SK-N-SH treated with all-trans-retinoic acid at 6 μM for 48 hours (cell line): ENCODE measurements at regions not wholly inside any gene's neighbourhood (a gene's known extent, or its start where the extent isn't known, plus 50 kb on each side); places are given as distances from the start of the nearest gene placed in this dataset.

Source experiments
- ATAC-seq: fragments of 200-7000 bp; cut with Tn5 transposase; 3 replicates; pipeline ENCODE4 v1.9.1; 2020; ENCODE audit warnings: mild to moderate bottlenecking, moderate library complexity
- ARNTL ChIP-seq: fragments of 450-650 bp; formaldehyde crosslinking; IDR thresholded peaks from 2 replicates; pipeline ENCODE4 v1.5.0; 2020; ENCODE audit warnings: low read depth, mild to moderate bottlenecking, moderate library complexity, borderline replicate concordance
- BACH2 ChIP-seq: fragments of 250-450 bp; sonication (Bioruptor Pico); IDR thresholded peaks from 2 replicates; pipeline ENCODE4 v1.9.0; 2021; ENCODE audit warnings: mild to moderate bottlenecking, borderline replicate concordance
- CREB5 ChIP-seq: fragments of 250-450 bp; sonication (Bioruptor Pico); IDR thresholded peaks from 2 replicates; pipeline ENCODE4 v1.5.1; 2020; ENCODE audit warnings: low read depth, mild to moderate bottlenecking, moderate library complexity
- CSRNP3 ChIP-seq: fragments of 250-450 bp; sonication (Bioruptor Pico); IDR thresholded peaks from 2 replicates; pipeline ENCODE4 v1.5.1; 2021; ENCODE audit warnings: mild to moderate bottlenecking, moderate library complexity
- GLIS3 ChIP-seq: fragments of 250-450 bp; sonication (Bioruptor Pico); IDR thresholded peaks from 2 replicates; pipeline ENCODE4 v1.5.0; 2020; ENCODE audit warnings: mild to moderate bottlenecking, moderate library complexity
- ISL1 ChIP-seq: fragments of 250-450 bp; sonication (Bioruptor Pico); IDR thresholded peaks from 2 replicates; pipeline ENCODE4 v2.1.2; 2022; ENCODE audit warnings: mild to moderate bottlenecking, moderate library complexity
- OSR1 ChIP-seq: fragments of 250-450 bp; sonication (Bioruptor Pico); IDR thresholded peaks from 2 replicates; pipeline ENCODE4 v1.8.0; 2022; ENCODE audit warnings: moderate library complexity, mild to moderate bottlenecking, inconsistent platforms
- PATZ1 ChIP-seq: fragments of 250-450 bp; sonication (Bioruptor Pico); IDR thresholded peaks from 2 replicates; pipeline ENCODE4 v1.8.0; 2020; ENCODE audit warnings: mild to moderate bottlenecking, moderate library complexity, borderline replicate concordance
- POU6F1 ChIP-seq: fragments of 250-450 bp; sonication (Bioruptor Pico); IDR thresholded peaks from 2 replicates; pipeline ENCODE4 v1.8.0; 2021; ENCODE audit warnings: low read depth, mild to moderate bottlenecking, moderate library complexity, borderline replicate concordance
- PPARA ChIP-seq: fragments of 250-450 bp; sonication (Bioruptor Pico); IDR thresholded peaks from 2 replicates; pipeline ENCODE4 v1.5.0; 2020; ENCODE audit warnings: mild to moderate bottlenecking, borderline replicate concordance
- RARB ChIP-seq: fragments of 250-450 bp; sonication (Bioruptor Pico); IDR thresholded peaks from 2 replicates; pipeline ENCODE4 v1.8.0; 2021; ENCODE audit warnings: mild to moderate bottlenecking, moderate library complexity
- TCF4 ChIP-seq: fragments of 250-450 bp; sonication (Bioruptor Pico); IDR thresholded peaks from 2 replicates; pipeline ENCODE4 v1.8.0; 2021; ENCODE audit warnings: mild to moderate bottlenecking, moderate library complexity, borderline replicate concordance
- TOX ChIP-seq: fragments of 250-450 bp; sonication (Bioruptor Pico); IDR thresholded peaks from 2 replicates; pipeline ENCODE4 v1.8.0; 2021; ENCODE audit warnings: mild to moderate bottlenecking, moderate library complexity, borderline replicate concordance
- TSHZ2 ChIP-seq: fragments of 250-450 bp; sonication (Bioruptor Pico); IDR thresholded peaks from 2 replicates; pipeline ENCODE4 v1.5.0; 2020; ENCODE audit warnings: mild to moderate bottlenecking, moderate library complexity
- ZC3H10 ChIP-seq: fragments of 250-450 bp; sonication (Bioruptor Pico); IDR thresholded peaks from 2 replicates; pipeline ENCODE4 v1.5.1; 2021; ENCODE audit warnings: mild to moderate bottlenecking, moderate library complexity
- ZFP3 ChIP-seq: fragments of 250-450 bp; sonication (Bioruptor Pico); IDR thresholded peaks from 2 replicates; pipeline ENCODE4 v1.5.0; 2020; ENCODE audit warnings: mild to moderate bottlenecking, moderate library complexity
- ZFP30 ChIP-seq: fragments of 450-650 bp; formaldehyde crosslinking; IDR thresholded peaks from 2 replicates; pipeline ENCODE4 v1.5.0; 2022; ENCODE audit warnings: mild to moderate bottlenecking, moderate library complexity
- ZNF70 ChIP-seq: fragments of 450-650 bp; formaldehyde crosslinking; IDR thresholded peaks from 2 replicates; pipeline ENCODE4 v1.5.0; 2020; ENCODE audit warnings: mild to moderate bottlenecking, moderate library complexity
- ZNF8 ChIP-seq: fragments of 450-650 bp; formaldehyde crosslinking; IDR thresholded peaks from 2 replicates; pipeline ENCODE4 v1.5.0; 2020; ENCODE audit warnings: mild to moderate bottlenecking, moderate library complexity

- no peak for ATAC-seq
Measured at GRCh38 chr6:142510211-142510610, 208.4 kb downstream of the ADGRG6 start.

GRCh38 chr6:142518126-142518525, 216.3 kb downstream of the ADGRG6 start:
- ATAC-seq = no peak; the same call in 2 of the 3 replicates

More at GRCh38 chr6:142510211-142510610, 208.4 kb downstream of the ADGRG6 start:
- TF ChIP-seq TCF4 (CRISPR knock-in tag) (no peak), ISL1 (CRISPR knock-in tag) (no peak), PPARA (CRISPR knock-in tag) (no peak), ZC3H10 (CRISPR knock-in tag) (no peak), BACH2 (CRISPR knock-in tag) (no peak), GLIS3 (CRISPR knock-in tag) (no peak), ARNTL (no peak), RARB (no peak), ZNF8 (CRISPR knock-in tag) (no peak), TSHZ2 (CRISPR knock-in tag) (no peak), ZFP3 (no peak), PATZ1 (CRISPR knock-in tag) (no peak), ZFP30 (CRISPR knock-in tag) (no peak), CREB5 (CRISPR knock-in tag) (no peak), TOX (no peak), CSRNP3 (CRISPR knock-in tag) (no peak)

More at GRCh38 chr6:142518126-142518525, 216.3 kb downstream of the ADGRG6 start:
- TF ChIP-seq BACH2 (CRISPR knock-in tag) (no peak), ZC3H10 (CRISPR knock-in tag) (no peak), OSR1 (no peak), PATZ1 (CRISPR knock-in tag) (no peak), TCF4 (CRISPR knock-in tag) (no peak), ZNF70 (no peak), ISL1 (CRISPR knock-in tag) (no peak), TOX (no peak), POU6F1 (CRISPR knock-in tag) (no peak), GLIS3 (CRISPR knock-in tag) (no peak), ZFP3 (no peak), CREB5 (CRISPR knock-in tag) (no peak)
